ENCODE measurements at regions not wholly inside any gene's neighbourhood (a gene's known extent, or its start where the extent isn't known, plus 50 kb on each side); places are given as distances from the start of the nearest gene placed in this dataset.

GRCh38 chr1:170271430-170272161 lies 125.8 kb downstream of the NTMT2 start:
- DNase-seq (no peak), ATAC-seq (ENCODE audit: low FRiP score in 2 of 2) (no peak)
- no peaks in the 10 kb centered on the region for H3K27me3 ChIP-seq
- H3K4me3 ChIP-seq: no peak overlapping the region
- WGBS, 2 donors: 71 to 72% methylated on average over 3 of the region's 3 CpGs
- TF ChIP-seq, protein P1, sequence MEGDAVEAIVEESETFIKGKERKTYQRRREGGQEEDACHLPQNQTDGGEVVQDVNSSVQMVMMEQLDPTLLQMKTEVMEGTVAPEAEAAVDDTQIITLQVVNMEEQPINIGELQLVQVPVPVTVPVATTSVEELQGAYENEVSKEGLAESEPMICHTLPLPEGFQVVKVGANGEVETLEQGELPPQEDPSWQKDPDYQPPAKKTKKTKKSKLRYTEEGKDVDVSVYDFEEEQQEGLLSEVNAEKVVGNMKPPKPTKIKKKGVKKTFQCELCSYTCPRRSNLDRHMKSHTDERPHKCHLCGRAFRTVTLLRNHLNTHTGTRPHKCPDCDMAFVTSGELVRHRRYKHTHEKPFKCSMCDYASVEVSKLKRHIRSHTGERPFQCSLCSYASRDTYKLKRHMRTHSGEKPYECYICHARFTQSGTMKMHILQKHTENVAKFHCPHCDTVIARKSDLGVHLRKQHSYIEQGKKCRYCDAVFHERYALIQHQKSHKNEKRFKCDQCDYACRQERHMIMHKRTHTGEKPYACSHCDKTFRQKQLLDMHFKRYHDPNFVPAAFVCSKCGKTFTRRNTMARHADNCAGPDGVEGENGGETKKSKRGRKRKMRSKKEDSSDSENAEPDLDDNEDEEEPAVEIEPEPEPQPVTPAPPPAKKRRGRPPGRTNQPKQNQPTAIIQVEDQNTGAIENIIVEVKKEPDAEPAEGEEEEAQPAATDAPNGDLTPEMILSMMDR (IDR thresholded peaks at IDR 0.05): no peak
- TF ChIP-seq EP300 (IDR thresholded peaks at IDR 0.05) (no peak), POLR2AphosphoS5 (IDR thresholded peaks at IDR 0.05) (no peak), POLR2A (IDR thresholded peaks at IDR 0.05) (no peak)
- H3K9me3 ChIP-seq: no peaks in the 10 kb centered on the region
- H3K4me1 ChIP-seq: no peaks in the 10 kb centered on the region
- H3K27ac ChIP-seq: no peak overlapping the region
- no peaks in the 10 kb centered on the region for H3K36me3 ChIP-seq

DNA sequence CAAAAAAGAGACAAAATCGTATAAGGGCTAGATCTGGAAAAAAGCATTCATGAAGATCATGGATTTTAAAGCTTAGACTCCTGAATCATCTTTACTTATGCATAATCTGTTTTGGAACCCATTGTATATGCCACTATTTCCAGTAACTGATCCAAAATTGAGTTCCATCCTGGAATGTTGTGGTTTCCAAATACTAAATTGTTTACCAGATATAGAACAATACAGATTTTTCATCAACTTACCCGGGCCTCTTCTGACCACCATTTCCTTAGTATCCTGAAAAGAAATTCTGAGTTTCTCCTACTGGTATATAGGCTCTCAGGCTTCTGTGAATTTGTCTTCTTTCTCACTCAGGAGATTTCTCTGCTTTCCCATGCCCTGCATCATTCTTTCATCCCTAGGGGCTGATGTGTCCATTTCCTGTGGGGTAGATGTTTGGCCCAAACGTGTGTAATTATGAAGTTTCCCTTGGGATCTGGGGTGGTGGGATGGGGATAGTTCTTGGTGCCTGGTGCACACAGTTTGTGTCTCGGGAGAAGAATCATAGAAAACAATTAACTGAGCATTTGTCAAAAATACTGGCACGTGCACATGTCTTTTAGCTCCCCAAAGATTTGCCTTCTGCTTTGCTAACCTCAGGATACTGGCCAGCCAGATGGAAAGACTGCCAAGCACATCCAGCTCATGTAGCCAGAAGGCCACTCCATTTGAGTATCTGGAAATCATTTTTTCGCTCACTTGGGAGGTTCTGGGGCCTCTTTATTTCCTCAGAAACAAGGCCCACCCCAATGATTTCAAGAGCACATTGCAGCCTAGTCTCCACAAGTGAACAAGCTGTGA lies 127.8 kb downstream of the NTMT2 start:
- Histone ChIP-seq H3K9me3 (no peaks in the 10 kb centered on the region), H3K27ac (no peak overlapping the region), H3K4me1 (no peaks in the 10 kb centered on the region), H3K27me3 (no peaks in the 10 kb centered on the region), H3K4me3 (no peak overlapping the region), H3K36me3 (no peaks in the 10 kb centered on the region)
- DNase-seq (no peak), ATAC-seq (ENCODE audit: low FRiP score in 2 of 2) (peak in 1 of 2 donors; percentile 52)
- WGBS, 2 donors: 68 to 75% methylated on average over 6 of the region's 6 CpGs
- TF ChIP-seq EP300 (IDR thresholded peaks at IDR 0.05): no peak
- TF ChIP-seq, protein P1 (IDR thresholded peaks at IDR 0.05): no peak
- no peak for TF ChIP-seq POLR2A (IDR thresholded peaks at IDR 0.05)
- no peak for TF ChIP-seq POLR2AphosphoS5 (IDR thresholded peaks at IDR 0.05)

GRCh38 chr1:170274131-170274501 lies 128.4 kb downstream of the NTMT2 start:
- H3K27me3 ChIP-seq: no peaks in the 10 kb centered on the region
- H3K4me1 ChIP-seq: no peaks in the 10 kb centered on the region
- no peak for ATAC-seq (ENCODE audit: low FRiP score in 2 of 2)
- no peaks in the 10 kb centered on the region for H3K36me3 ChIP-seq
- no peak overlapping the region for H3K4me3 ChIP-seq
- TF ChIP-seq EP300 (IDR thresholded peaks at IDR 0.05) (no peak), POLR2AphosphoS5 (IDR thresholded peaks at IDR 0.05) (no peak)
- H3K27ac ChIP-seq: no peak overlapping the region
- 80 to 81% methylated on average over 5 of the region's 5 CpGs for WGBS, 2 donors
- no peaks in the 10 kb centered on the region for H3K9me3 ChIP-seq
- no peak for DNase-seq

- TF ChIP-seq, protein P1 (IDR thresholded peaks at IDR 0.05): no peak
- TF ChIP-seq POLR2AphosphoS5 (IDR thresholded peaks at IDR 0.05) (no peak), POLR2A (IDR thresholded peaks at IDR 0.05) (no peak), EP300 (IDR thresholded peaks at IDR 0.05) (no peak)
- H3K4me1 ChIP-seq: no peaks in the 10 kb centered on the region
- no peaks in the 10 kb centered on the region for H3K36me3 ChIP-seq
- H3K4me3 ChIP-seq: no peak overlapping the region
- 69 to 70% methylated on average over 2 of the region's 2 CpGs for WGBS, 2 donors
- H3K9me3 ChIP-seq: no peaks in the 10 kb centered on the region
- no peaks in the 10 kb centered on the region for H3K27me3 ChIP-seq
- DNase-seq (no peak), ATAC-seq (ENCODE audit: low FRiP score in 2 of 2) (no peak)
- H3K27ac ChIP-seq: no peak overlapping the region
These were observed 132.2 kb downstream of the NTMT2 start for GRCh38 chr1:170277985-170278384.

DNA sequence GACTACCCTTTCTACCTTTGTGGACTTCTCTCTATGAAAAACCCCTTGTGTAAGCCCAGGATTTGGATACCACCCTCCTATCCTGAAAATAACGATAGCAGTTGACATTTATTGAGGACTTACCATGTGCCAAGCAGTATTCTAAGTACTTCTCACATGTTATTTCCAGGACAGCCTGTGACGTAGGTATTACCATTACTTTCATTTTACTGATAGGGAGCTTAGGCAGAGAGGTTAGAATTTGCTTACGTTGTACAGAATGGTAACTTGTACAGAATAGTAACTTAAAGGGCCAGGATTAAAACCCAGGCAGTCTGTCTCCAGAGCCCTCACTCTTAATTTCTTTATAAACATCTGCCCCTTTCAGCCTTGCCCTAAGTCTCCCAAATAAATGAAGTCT lies 138.3 kb downstream of the NTMT2 start:
- 76 to 78% methylated on average over 3 of the region's 3 CpGs for WGBS, 2 donors
- no peaks in the 10 kb centered on the region for H3K27me3 ChIP-seq
- no peaks in the 10 kb centered on the region for H3K36me3 ChIP-seq
- TF ChIP-seq, protein P1 (IDR thresholded peaks at IDR 0.05): no peak
- TF ChIP-seq POLR2A (IDR thresholded peaks at IDR 0.05) (no peak), EP300 (IDR thresholded peaks at IDR 0.05) (no peak), POLR2AphosphoS5 (IDR thresholded peaks at IDR 0.05) (no peak)
- ATAC-seq (ENCODE audit: low FRiP score in 2 of 2) (no peak), DNase-seq (no peak)
- H3K4me3 ChIP-seq: no peak overlapping the region
- H3K27ac ChIP-seq: no peak overlapping the region
- no peaks in the 10 kb centered on the region for H3K9me3 ChIP-seq
- no peaks in the 10 kb centered on the region for H3K4me1 ChIP-seq
